ENCODE measurements at regions not wholly inside any gene's neighbourhood (a gene's known extent, or its start where the extent isn't known, plus 50 kb on each side); places are given as distances from the start of the nearest gene placed in this dataset.

DNA sequence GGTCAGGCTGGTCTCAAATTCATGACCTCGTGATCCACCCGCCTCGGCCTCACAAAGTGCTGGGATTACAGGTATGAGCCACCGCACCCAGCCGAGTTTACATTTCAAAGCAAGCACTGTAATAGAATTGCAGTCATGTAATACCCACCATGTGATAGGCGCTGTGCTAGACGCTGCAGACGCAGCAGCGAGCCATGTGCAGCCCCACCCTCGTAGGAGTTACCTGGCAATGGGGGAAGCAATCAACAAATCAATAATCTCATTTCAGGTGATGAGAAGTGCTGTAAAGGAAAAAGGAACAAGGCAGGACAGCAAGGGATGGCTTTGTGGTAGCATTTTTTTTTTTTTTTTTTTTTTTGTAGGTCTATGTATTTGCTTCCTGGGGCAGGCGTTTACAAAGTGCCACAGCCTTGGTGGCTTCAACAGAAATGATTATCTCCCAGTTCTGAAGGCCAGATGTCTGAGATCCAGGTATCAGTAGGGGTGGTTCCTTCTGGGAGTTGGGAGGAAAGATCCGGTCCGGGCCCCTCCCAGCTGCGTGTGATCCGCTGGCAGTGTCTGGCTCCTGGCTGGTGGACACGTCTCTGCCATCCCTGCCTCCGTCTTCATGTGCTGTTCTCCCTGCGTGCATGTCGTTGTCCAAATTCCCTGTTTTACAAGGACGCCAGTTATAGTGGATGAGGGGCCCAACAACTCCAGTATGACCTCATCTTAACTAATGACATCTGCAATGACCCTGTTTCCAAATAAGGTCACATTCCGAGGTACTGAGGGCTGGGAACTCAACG, 72.8 kb downstream of the TNFAIP2 start:
- dilution Hi-C loops (cut with MboI; ENCODE audit: extremely low pct_ligation_motif_present, low sequenced_read_pairs): no loop called here
- Histone ChIP-seq H3K36me3 (ENCODE audit: control insufficient read depth in 2 of 2, extremely low read depth in 1 of 2, insufficient read depth in 2 of 2, low read length in 2 of 2) (no peaks in the 10 kb centered on the region), H2AFZ (ENCODE audit: low read depth, low read length) (no peak overlapping the region), H3K27me3 (ENCODE audit: control insufficient read depth in 2 of 2, insufficient read depth in 2 of 2, low read length in 2 of 2) (peaks cover 0 to 2% of the 10 kb centered on the region in 2 experiments), H3K27ac (ENCODE audit: insufficient read depth, low read depth, low read length) (no peak overlapping the region), H3K4me3 (replicated peaks in 1 of 3; ENCODE audit: insufficient read depth in 1 of 3, low read depth in 1 of 3, low read length in 3 of 3) (no peak overlapping the region), H3K9ac (replicated peaks; ENCODE audit: extremely low read depth, insufficient read depth, low read length) (no peak overlapping the region), H4K20me1 (replicated peaks; ENCODE audit: control insufficient read depth, extremely low read depth, insufficient read depth, low read length) (no peaks in the 10 kb centered on the region), H3K9me1 (replicated peaks; ENCODE audit: control insufficient read depth, extremely low read depth, insufficient read depth, low read length) (no peaks in the 10 kb centered on the region), H3K9me3 (replicated peaks; ENCODE audit: control insufficient read depth, insufficient read depth, low read length) (no peaks in the 10 kb centered on the region), H3K4me2 (ENCODE audit: insufficient read depth, low read length) (no peak overlapping the region), H3K4me1 (ENCODE audit: control insufficient read depth, extremely low read depth, insufficient read depth, low read length) (no peaks in the 10 kb centered on the region), H3K79me2 (ENCODE audit: control insufficient read depth, insufficient read depth, low read length) (no peaks in the 10 kb centered on the region)
- FAIRE-seq (no peak), DNase-seq (ENCODE audit: low read depth, low spot score) (no peak)
- TF ChIP-seq MAX (IDR thresholded peaks at IDR 0.05; ENCODE audit: insufficient read depth, insufficient read length) (no peak), POLR2A (IDR thresholded peaks at IDR 0.05; ENCODE audit: low read depth, low read length) (no peak), EZH2 (IDR thresholded peaks at IDR 0.05; ENCODE audit: borderline replicate concordance, low read depth, low read length, severe bottlenecking) (no peak), GATA2 (IDR thresholded peaks at IDR 0.05; ENCODE audit: insufficient read depth, insufficient read length, low read depth, low read length) (no peak), MYC (IDR thresholded peaks at IDR 0.05; ENCODE audit: low read depth, low read length) (no peak), POLR2AphosphoS5 (IDR thresholded peaks at IDR 0.05; ENCODE audit: insufficient read depth, low read depth, low read length) (no peak), FOS (IDR thresholded peaks at IDR 0.05; ENCODE audit: borderline replicate concordance, insufficient read depth, low read length) (no peak), JUN (IDR thresholded peaks at IDR 0.05; ENCODE audit: borderline replicate concordance, insufficient read depth, insufficient read length, low read depth) (no peak)
- TF ChIP-seq, protein P1, sequence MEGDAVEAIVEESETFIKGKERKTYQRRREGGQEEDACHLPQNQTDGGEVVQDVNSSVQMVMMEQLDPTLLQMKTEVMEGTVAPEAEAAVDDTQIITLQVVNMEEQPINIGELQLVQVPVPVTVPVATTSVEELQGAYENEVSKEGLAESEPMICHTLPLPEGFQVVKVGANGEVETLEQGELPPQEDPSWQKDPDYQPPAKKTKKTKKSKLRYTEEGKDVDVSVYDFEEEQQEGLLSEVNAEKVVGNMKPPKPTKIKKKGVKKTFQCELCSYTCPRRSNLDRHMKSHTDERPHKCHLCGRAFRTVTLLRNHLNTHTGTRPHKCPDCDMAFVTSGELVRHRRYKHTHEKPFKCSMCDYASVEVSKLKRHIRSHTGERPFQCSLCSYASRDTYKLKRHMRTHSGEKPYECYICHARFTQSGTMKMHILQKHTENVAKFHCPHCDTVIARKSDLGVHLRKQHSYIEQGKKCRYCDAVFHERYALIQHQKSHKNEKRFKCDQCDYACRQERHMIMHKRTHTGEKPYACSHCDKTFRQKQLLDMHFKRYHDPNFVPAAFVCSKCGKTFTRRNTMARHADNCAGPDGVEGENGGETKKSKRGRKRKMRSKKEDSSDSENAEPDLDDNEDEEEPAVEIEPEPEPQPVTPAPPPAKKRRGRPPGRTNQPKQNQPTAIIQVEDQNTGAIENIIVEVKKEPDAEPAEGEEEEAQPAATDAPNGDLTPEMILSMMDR (IDR thresholded peaks at IDR 0.05; ENCODE audit: extremely low read depth in 1 of 2, insufficient read depth in 1 of 2, low read depth in 1 of 2, low read length in 2 of 2): no peak
- ChIA-PET POLR2A (no interaction called here), CTCF (no interaction called here)
- no TSS peak for BruUV-seq (replicated peaks)
- intact Hi-C loops (cut with micrococcal nuclease): no loop called here

Measured in endothelial cell of umbilical vein (primary cell).